Caki2 (cell line): ENCODE measurements at regions not wholly inside any gene's neighbourhood (a gene's known extent, or its start where the extent isn't known, plus 50 kb on each side); places are given as distances from the start of the nearest gene placed in this dataset.
A peak's percentile ranks its signal among the peaks of the same experiment; 100 is the strongest.
"Not testable (repeated sequence)": the region's sequence is repeated elsewhere in the genome, so short reads cannot be mapped to it uniquely, and the experiment has no call there.

Experiments used
- DNase-seq: peaks from one replicate; pipeline ENCODE4 v3.0.0-alpha.2; 2015; ENCODE audit warnings: low read depth
- in situ Hi-C: cut with HindIII; loops from 2 replicates; pipeline ENCODE4 v1.10.0; 2016; ENCODE audit warnings: low sequenced_read_pairs, low pct_unique_long_range_greater_than_20kb, mixed read lengths

GRCh38 chr9:39809401-39810226, 454.1 kb downstream of the SPATA31A1 start:
- in situ Hi-C loops = not testable (repeated sequence)
- peak; percentile 49 for DNase-seq

- in situ Hi-C loops, DNase-seq: not testable (repeated sequence)
These were observed 454.9 kb downstream of the SPATA31A1 start for GRCh38 chr9:39810401-39810800.

- DNase-seq, in situ Hi-C loops: not testable (repeated sequence)
These were observed 456.1 kb downstream of the SPATA31A1 start for GRCh38 chr9:39811615-39812014.

- in situ Hi-C loops, DNase-seq: not testable (repeated sequence)
These were observed 473.0 kb downstream of the SPATA31A1 start for GRCh38 chr9:39828457-39828856.
